Peyer's patch (tissue), 4 donors: ENCODE measurements at regions not wholly inside any gene's neighbourhood (a gene's known extent, or its start where the extent isn't known, plus 50 kb on each side); places are given as distances from the start of the nearest gene placed in this dataset.

ENCODE experiments used
- DNase-seq, 3 donors: peaks; one replicate each; pipeline ENCODE4 v3.0.0-alpha.2; 2017 to 2019
- H3K27ac ChIP-seq, 4 donors: fragments of 200-600 bp; sonication (generic); one replicate each; pipeline ENCODE4 v1.5.1; 2016 to 2019
- H3K27me3 ChIP-seq, 2 donors: fragments of 200-600 bp; sonication (generic); one replicate each; pipeline ENCODE4 v1.5.1; 2019
- H3K36me3 ChIP-seq, 3 donors: fragments of 200-600 bp; sonication (generic); one replicate each; pipeline ENCODE4 v1.5.1; 2016 to 2019
- H3K4me1 ChIP-seq, 4 donors: fragments of 200-600 bp; sonication (generic); one replicate each; pipeline ENCODE4 v1.5.1; 2016 to 2019
- H3K4me3 ChIP-seq, 4 donors: fragments of 200-600 bp; sonication (generic); 1 replicate in 3 of 4; 2 replicates in 1 of 4; pipeline ENCODE4 v1.5.1; 2016 to 2019; ENCODE audit warnings: mild to moderate bottlenecking in 1 of 4
- H3K9me3 ChIP-seq, 4 donors: fragments of 200-600 bp; sonication (generic); one replicate each; pipeline ENCODE4 v1.5.1; 2016 to 2019; ENCODE audit warnings: mild to moderate bottlenecking in 1 of 4
- CTCF ChIP-seq, 6 experiments: fragments of 450-650 bp in 4 of 6; fragments of 200-600 bp in 2 of 6; sonication (generic) in 1 of 6; IDR thresholded peaks; one replicate each; pipeline ENCODE4 v1.5.1; 2017 to 2019; ENCODE audit warnings: antibody characterized with exemption in 6 of 6, mild to moderate bottlenecking in 3 of 6, moderate library complexity in 1 of 6
- POLR2A ChIP-seq, 2 donors: fragments of 450-650 bp; IDR thresholded peaks; one replicate each; pipeline ENCODE4 v1.5.1; 2017; ENCODE audit warnings: antibody characterized with exemption in 2 of 2, mild to moderate bottlenecking in 2 of 2, moderate library complexity in 2 of 2

- no peak overlapping the region for H3K4me3 ChIP-seq
- TF ChIP-seq POLR2A (IDR thresholded peaks at IDR 0.05) (no peak), CTCF (IDR thresholded peaks at IDR 0.05) (no peak)
- H3K4me1 ChIP-seq = no peaks in the 10 kb centered on the region
- no peak overlapping the region for H3K27ac ChIP-seq
- H3K27me3 ChIP-seq = no peaks in the 10 kb centered on the region
- H3K36me3 ChIP-seq = no peaks in the 10 kb centered on the region
- DNase-seq = peak in 1 of 3 donors; percentile 69
- H3K9me3 ChIP-seq = no peaks in the 10 kb centered on the region
These were observed 486.0 kb upstream of the AGTR1 start for GRCh38 chr3:148211725-148212124.

GRCh38 chr3:148214705-148215104, 483.0 kb upstream of the AGTR1 start:
- Histone ChIP-seq H3K4me3 (no peak overlapping the region), H3K27me3 (no peaks in the 10 kb centered on the region), H3K27ac (no peak overlapping the region), H3K4me1 (no peaks in the 10 kb centered on the region), H3K36me3 (no peaks in the 10 kb centered on the region), H3K9me3 (no peaks in the 10 kb centered on the region)
- no peak for DNase-seq
- no peak for TF ChIP-seq POLR2A (IDR thresholded peaks at IDR 0.05)
- TF ChIP-seq CTCF (IDR thresholded peaks at IDR 0.05) = no peak

GRCh38 chr3:148217317-148217716, 480.4 kb upstream of the AGTR1 start:
- no peaks in the 10 kb centered on the region for H3K9me3 ChIP-seq
- H3K4me1 ChIP-seq = no peaks in the 10 kb centered on the region
- no peaks in the 10 kb centered on the region for H3K36me3 ChIP-seq
- TF ChIP-seq CTCF (IDR thresholded peaks at IDR 0.05) = no peak
- TF ChIP-seq POLR2A (IDR thresholded peaks at IDR 0.05) = no peak
- no peaks in the 10 kb centered on the region for H3K27me3 ChIP-seq
- no peak for DNase-seq
- no peak overlapping the region for H3K4me3 ChIP-seq
- H3K27ac ChIP-seq = no peak overlapping the region

GRCh38 chr3:148218222-148218621, 479.5 kb upstream of the AGTR1 start:
- Histone ChIP-seq H3K27me3 (no peaks in the 10 kb centered on the region), H3K36me3 (no peaks in the 10 kb centered on the region), H3K9me3 (no peaks in the 10 kb centered on the region), H3K27ac (no peak overlapping the region), H3K4me1 (no peaks in the 10 kb centered on the region), H3K4me3 (no peak overlapping the region)
- TF ChIP-seq POLR2A (IDR thresholded peaks at IDR 0.05) (no peak), CTCF (IDR thresholded peaks at IDR 0.05) (no peak)
- DNase-seq = no peak

GRCh38 chr3:148219999-148220398, 477.7 kb upstream of the AGTR1 start:
- no peak overlapping the region for H3K27ac ChIP-seq
- H3K4me1 ChIP-seq = no peaks in the 10 kb centered on the region
- H3K9me3 ChIP-seq = no peaks in the 10 kb centered on the region
- no peak for TF ChIP-seq CTCF (IDR thresholded peaks at IDR 0.05)
- no peak for TF ChIP-seq POLR2A (IDR thresholded peaks at IDR 0.05)
- no peaks in the 10 kb centered on the region for H3K36me3 ChIP-seq
- H3K4me3 ChIP-seq = no peak overlapping the region
- DNase-seq = no peak
- no peaks in the 10 kb centered on the region for H3K27me3 ChIP-seq

GRCh38 chr3:148221303-148221702, 476.4 kb upstream of the AGTR1 start:
- no peak for DNase-seq
- Histone ChIP-seq H3K4me1 (no peaks in the 10 kb centered on the region), H3K9me3 (no peaks in the 10 kb centered on the region), H3K27ac (no peak overlapping the region), H3K27me3 (no peaks in the 10 kb centered on the region), H3K36me3 (no peaks in the 10 kb centered on the region), H3K4me3 (no peak overlapping the region)
- TF ChIP-seq CTCF (IDR thresholded peaks at IDR 0.05) (no peak), POLR2A (IDR thresholded peaks at IDR 0.05) (no peak)
